Testis (tissue), 2 donors: ENCODE measurements at regions not wholly inside any gene's neighbourhood (a gene's known extent, or its start where the extent isn't known, plus 50 kb on each side); places are given as distances from the start of the nearest gene placed in this dataset.

ENCODE experiments used
- POLR2A ChIP-seq: fragments of 450-650 bp; IDR thresholded peaks from one replicate; pipeline ENCODE4 v1.6.1; 2017; ENCODE audit warnings: antibody characterized with exemption, mild to moderate bottlenecking, moderate library complexity
- TF ChIP-seq, protein P1 (sequence below), 3 experiments: fragments of 450-650 bp in 2 of 3; fragments of 200-600 bp in 1 of 3; sonication (generic) in 1 of 3; IDR thresholded peaks; one replicate each; pipeline ENCODE4 v1.5.1; 2016 to 2019; ENCODE audit warnings: antibody characterized with exemption in 3 of 3, mild to moderate bottlenecking in 2 of 3, moderate library complexity in 1 of 3

DNA sequence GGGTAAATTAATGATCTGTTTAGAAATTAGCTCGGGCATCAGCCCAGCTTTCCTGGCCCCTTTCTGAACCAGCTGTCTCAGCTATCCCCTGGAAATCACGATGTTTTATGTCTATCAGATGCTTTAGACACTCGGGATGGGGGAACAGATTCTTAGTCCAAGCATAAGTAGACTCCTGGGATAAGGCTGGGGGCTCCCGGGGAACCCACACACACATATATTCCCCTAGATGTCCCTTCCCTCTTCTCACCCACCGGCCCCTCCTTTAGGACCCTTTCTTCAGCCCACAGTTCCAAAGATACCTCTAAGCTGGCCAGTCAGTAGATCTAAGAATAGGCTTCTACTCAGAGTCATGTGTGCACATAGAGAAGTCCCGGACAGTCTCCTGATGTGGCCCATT lies 151.5 kb upstream of the COPS8 start:
- TF ChIP-seq, protein P1, sequence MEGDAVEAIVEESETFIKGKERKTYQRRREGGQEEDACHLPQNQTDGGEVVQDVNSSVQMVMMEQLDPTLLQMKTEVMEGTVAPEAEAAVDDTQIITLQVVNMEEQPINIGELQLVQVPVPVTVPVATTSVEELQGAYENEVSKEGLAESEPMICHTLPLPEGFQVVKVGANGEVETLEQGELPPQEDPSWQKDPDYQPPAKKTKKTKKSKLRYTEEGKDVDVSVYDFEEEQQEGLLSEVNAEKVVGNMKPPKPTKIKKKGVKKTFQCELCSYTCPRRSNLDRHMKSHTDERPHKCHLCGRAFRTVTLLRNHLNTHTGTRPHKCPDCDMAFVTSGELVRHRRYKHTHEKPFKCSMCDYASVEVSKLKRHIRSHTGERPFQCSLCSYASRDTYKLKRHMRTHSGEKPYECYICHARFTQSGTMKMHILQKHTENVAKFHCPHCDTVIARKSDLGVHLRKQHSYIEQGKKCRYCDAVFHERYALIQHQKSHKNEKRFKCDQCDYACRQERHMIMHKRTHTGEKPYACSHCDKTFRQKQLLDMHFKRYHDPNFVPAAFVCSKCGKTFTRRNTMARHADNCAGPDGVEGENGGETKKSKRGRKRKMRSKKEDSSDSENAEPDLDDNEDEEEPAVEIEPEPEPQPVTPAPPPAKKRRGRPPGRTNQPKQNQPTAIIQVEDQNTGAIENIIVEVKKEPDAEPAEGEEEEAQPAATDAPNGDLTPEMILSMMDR (IDR thresholded peaks at IDR 0.05): no peak
- no peak for TF ChIP-seq POLR2A
